HepG2 (cell line): ENCODE measurements at regions not wholly inside any gene's neighbourhood (a gene's known extent, or its start where the extent isn't known, plus 50 kb on each side); places are given as distances from the start of the nearest gene placed in this dataset.

Experiments
- CC2D1A ChIP-seq: sonication (generic); formaldehyde crosslinking; IDR thresholded peaks from 2 replicates; pipeline ENCODE4 v1.8.1; 2023; ENCODE audit warnings: mild to moderate bottlenecking, missing genetic modification reagents
- CCDC6 ChIP-seq: sonication (generic); formaldehyde crosslinking; IDR thresholded peaks from 2 replicates; pipeline ENCODE4 v1.8.1; 2022; ENCODE audit warnings: mild to moderate bottlenecking, missing genetic modification reagents, moderate library complexity
- DDIT3 ChIP-seq: sonication (generic); formaldehyde crosslinking; IDR thresholded peaks from 2 replicates; pipeline ENCODE4 v1.4.0; 2020; ENCODE audit warnings: mild to moderate bottlenecking, missing genetic modification reagents
- DMTF1 ChIP-seq: sonication (generic); formaldehyde crosslinking; IDR thresholded peaks from 2 replicates; pipeline ENCODE4 v1.4.0; 2020; ENCODE audit warnings: mild to moderate bottlenecking, missing genetic modification reagents
- GMEB2 ChIP-seq: IDR thresholded peaks from 2 replicates; pipeline ENCODE4 v1.6.1; 2016; ENCODE audit warnings: missing biosample characterization, missing genetic modification reagents, low read depth
- HHEX ChIP-seq: IDR thresholded peaks from 2 replicates; pipeline ENCODE4 v1.6.1; 2016; ENCODE audit warnings: control low read depth
- MAZ ChIP-seq, 2 experiments: sonication (generic) in 1 of 2; formaldehyde crosslinking in 1 of 2; IDR thresholded peaks; 2 replicates each; pipeline versions ENCODE4 v1.5.0 to v1.6.1; 2012 to 2020; ENCODE audit warnings: low read depth in 2 of 2, mild to moderate bottlenecking in 2 of 2, borderline replicate concordance in 1 of 2, improper control_type of control experiment in 1 of 2, low read length in 1 of 2, missing genetic modification reagents in 1 of 2, moderate library complexity in 1 of 2
- PAF1 ChIP-seq: IDR thresholded peaks from 2 replicates; pipeline ENCODE4 v1.6.1; 2016; ENCODE audit warnings: missing genetic modification reagents, missing compliant biosample characterization
- RARG ChIP-seq: sonication (generic); formaldehyde crosslinking; IDR thresholded peaks from 2 replicates; pipeline ENCODE4 v1.4.0; 2020; ENCODE audit warnings: low read depth, mild to moderate bottlenecking, missing genetic modification reagents
- RXRB ChIP-seq: IDR thresholded peaks from 2 replicates; pipeline ENCODE4 v1.6.1; 2016; ENCODE audit warnings: borderline replicate concordance, missing genetic modification reagents, missing compliant biosample characterization
- SMAD1 ChIP-seq: sonication (generic); formaldehyde crosslinking; IDR thresholded peaks from 2 replicates; pipeline ENCODE4 v1.4.0; 2020; ENCODE audit warnings: missing genetic modification reagents, low read depth, mild to moderate bottlenecking, borderline replicate concordance
- SPEN ChIP-seq: sonication (generic); formaldehyde crosslinking; IDR thresholded peaks from 2 replicates; pipeline ENCODE4 v1.5.1; 2020; ENCODE audit warnings: low read depth, mild to moderate bottlenecking, missing genetic modification reagents
- SRF ChIP-seq: IDR thresholded peaks from 2 replicates; pipeline ENCODE4 v1.6.1; 2011; ENCODE audit warnings: mild to moderate bottlenecking, low read depth, low read length, moderate library complexity
- TBL1XR1 ChIP-seq: fragments of 150-350 bp; IDR thresholded peaks from 2 replicates; pipeline ENCODE4 v1.6.1; 2014; ENCODE audit warnings: borderline replicate concordance, low read length; ENCODE audit not compliant: partially characterized antibody
- U2AF1 ChIP-seq: fragments of 200-400 bp; formaldehyde crosslinking; optimal IDR thresholded peaks from 2 replicates; pipeline ENCODE3; 2017; ENCODE audit warnings: mild to moderate bottlenecking, low read depth, low read length
- ZMAT3 ChIP-seq: sonication (generic); formaldehyde crosslinking; conservative IDR thresholded peaks from 2 replicates; pipeline ENCODE4 v1.7.0; 2021; ENCODE audit warnings: missing genetic modification reagents
- ZNF3 ChIP-seq: IDR thresholded peaks from 2 replicates; pipeline ENCODE4 v1.7.0; 2017; ENCODE audit warnings: inconsistent platforms
- ZNF383 ChIP-seq: sonication (generic); formaldehyde crosslinking; IDR thresholded peaks from 2 replicates; pipeline ENCODE4 v1.4.0; 2020; ENCODE audit warnings: missing genetic modification reagents, mild to moderate bottlenecking, borderline replicate concordance
- ZNF503 ChIP-seq: sonication (generic); formaldehyde crosslinking; IDR thresholded peaks from 2 replicates; pipeline ENCODE4 v1.4.0; 2020; ENCODE audit warnings: missing genetic modification reagents
- ZNF563 ChIP-seq: sonication (generic); formaldehyde crosslinking; IDR thresholded peaks from 2 replicates; pipeline ENCODE4 v1.8.0; 2022; ENCODE audit warnings: mild to moderate bottlenecking, moderate library complexity, missing genetic modification reagents
- ZNF577 ChIP-seq: sonication (generic); formaldehyde crosslinking; IDR thresholded peaks from 2 replicates; pipeline ENCODE4 v1.4.0; 2020; ENCODE audit warnings: mild to moderate bottlenecking, low read depth, missing genetic modification reagents, borderline replicate concordance
- ZNF652 ChIP-seq: IDR thresholded peaks from 2 replicates; pipeline ENCODE4 v1.6.1; 2016; ENCODE audit warnings: low read depth, borderline replicate concordance
- ZNF792 ChIP-seq: IDR thresholded peaks from 2 replicates; pipeline ENCODE4 v1.6.1; 2016

GRCh38 chr13:33542309-33543088 is 256.9 kb upstream of the STARD13 start (continued):
- TF ChIP-seq ZNF503 (CRISPR knock-in tag) (peak; percentile 88; the same call in 1 of the 2 replicates), ZMAT3 (CRISPR knock-in tag) (peak; percentile 99), HHEX (CRISPR knock-in tag) (no peak), ZNF3 (CRISPR knock-in tag) (0 out of 2 replicates have a peak, but pooled peaks have one; percentile 30), ZNF383 (CRISPR knock-in tag) (no peak), RARG (CRISPR knock-in tag) (peak; percentile 93; the same call in 1 of the 2 replicates), SRF (no peak), PAF1 (no peak), ZNF652 (0 out of 2 replicates have a peak, but pooled peaks have one; percentile 35), SPEN (peak; percentile 90), ZNF792 (CRISPR knock-in tag) (peak; percentile 90), DDIT3 (CRISPR knock-in tag) (0 out of 2 replicates have a peak, but pooled peaks have one; percentile 86), ZNF563 (CRISPR knock-in tag) (peak; percentile 93; the same call in 1 of the 2 replicates), CCDC6 (CRISPR knock-in tag) (peak; percentile 99), SMAD1 (CRISPR knock-in tag) (peak; percentile 94), ZNF577 (no peak), U2AF1 (no peak), GMEB2 (CRISPR knock-in tag) (peak; percentile 74), TBL1XR1 (no peak), MAZ (IDR thresholded peaks at IDR 0.05; ENCODE audit: borderline replicate concordance, low read depth, low read length) (peak; percentile 70; the same call in 1 of the 2 replicates), MAZ (CRISPR knock-in tag; IDR thresholded peaks at IDR 0.05; ENCODE audit: low read depth) (peak; percentile 97), RXRB (CRISPR knock-in tag) (peak; percentile 86; the same call in 1 of the 2 replicates), DMTF1 (CRISPR knock-in tag) (peak; percentile 95; the same call in 1 of the 2 replicates), CC2D1A (CRISPR knock-in tag) (no peak; the same call in 1 of the 2 replicates)
